ENCODE measurements at regions not wholly inside any gene's neighbourhood (a gene's known extent, or its start where the extent isn't known, plus 50 kb on each side); places are given as distances from the start of the nearest gene placed in this dataset.

GRCh38 chr6:79377047-79377446 is 142.6 kb upstream of the HMGN3 start:
- Histone ChIP-seq H3K9me3 (replicated peaks; ENCODE audit: control insufficient read depth, insufficient read depth, low read depth, low read length) (no peaks in the 10 kb centered on the region), H2AFZ (ENCODE audit: low read depth, low read length) (no peak overlapping the region), H3K4me3 (no peak overlapping the region), H3K27me3 (ENCODE audit: control insufficient read depth in 2 of 2, insufficient read depth in 2 of 2, low read length in 2 of 2) (no peaks in the 10 kb centered on the region), H3K9me1 (ENCODE audit: control insufficient read depth, insufficient read depth, low read length) (no peaks in the 10 kb centered on the region), H3K36me3 (ENCODE audit: control insufficient read depth, insufficient read depth, low read length) (no peaks in the 10 kb centered on the region), H3K9ac (ENCODE audit: insufficient read depth in 1 of 2, low read depth in 2 of 2, low read length in 2 of 2) (no peak overlapping the region), H3K27ac (ENCODE audit: extremely low read depth, low read depth, low read length) (no peak overlapping the region), H3K79me2 (ENCODE audit: control insufficient read depth, insufficient read depth, low read length) (no peaks in the 10 kb centered on the region), H3K4me2 (ENCODE audit: insufficient read depth, low read length) (no peak overlapping the region), H3K4me1 (replicated peaks in 1 of 2; ENCODE audit: control insufficient read depth in 2 of 2, insufficient read depth in 2 of 2, low read length in 2 of 2) (no peaks in the 10 kb centered on the region; a peak in 1 of 5 replicates), H4K20me1 (replicated peaks; ENCODE audit: control insufficient read depth, insufficient read depth, low read length) (no peaks in the 10 kb centered on the region)
- CTCF ChIA-PET (ENCODE audit: low intra/inter-chr PET ratio) = no interaction called here
- WGBS (ENCODE audit: insufficient coverage, low coverage, missing lambda C conversion rate) = 0% methylated on average over 1 of the region's 1 CpG
- intact Hi-C loops (cut with micrococcal nuclease) (no loop called here), in situ Hi-C loops (cut with MboI) (no loop called here)
- no TSS peak for BruUV-seq (replicated peaks)
- FAIRE-seq = no peak
- POLR2A ChIA-PET = no interaction called here
- DNase-seq (ENCODE audit: extremely low read depth in 1 of 4, low spot score in 3 of 4) = no peak
- no peak for ATAC-seq
- TF ChIP-seq NFE2L1 (tag; IDR thresholded peaks at IDR 0.05; ENCODE audit: borderline replicate concordance, low read depth) = no peak
- TF ChIP-seq ZNF395 (CRISPR knock-in tag; IDR thresholded peaks at IDR 0.05) = no peak
- no peak for TF ChIP-seq ZNF318 (IDR thresholded peaks at IDR 0.05; ENCODE audit: borderline replicate concordance in 1 of 2, low read depth in 1 of 2)
- TF ChIP-seq COPS2 (conservative IDR thresholded peaks at IDR 0.05) = no peak
- no peak for TF ChIP-seq ZNF764 (CRISPR knock-in tag; IDR thresholded peaks at IDR 0.05; ENCODE audit: low read depth)
- no peak for TF ChIP-seq TFAM (CRISPR knock-in tag; conservative IDR thresholded peaks at IDR 0.05)
- TF ChIP-seq KLF16 (IDR thresholded peaks at IDR 0.05) = no peak
- TF ChIP-seq ZNF76 (CRISPR knock-in tag; IDR thresholded peaks at IDR 0.05; ENCODE audit: borderline replicate concordance) = no peak
- TF ChIP-seq TCF7 (IDR thresholded peaks at IDR 0.05; ENCODE audit: borderline replicate concordance) = no peak
- no peak for TF ChIP-seq SP2 (IDR thresholded peaks at IDR 0.05; ENCODE audit: extremely low read depth, low read depth, low read length, poor library complexity, severe bottlenecking)
- TF ChIP-seq IRF1 (CRISPR knock-in tag; IDR thresholded peaks at IDR 0.05; ENCODE audit: borderline replicate concordance) = no peak

All from K562 (cell line).